ENCODE measurements at regions not wholly inside any gene's neighbourhood (a gene's known extent, or its start where the extent isn't known, plus 50 kb on each side); places are given as distances from the start of the nearest gene placed in this dataset.
"Not testable (repeated sequence)": the region's sequence is repeated elsewhere in the genome, so short reads cannot be mapped to it uniquely, and the experiment has no call there.

DNA sequence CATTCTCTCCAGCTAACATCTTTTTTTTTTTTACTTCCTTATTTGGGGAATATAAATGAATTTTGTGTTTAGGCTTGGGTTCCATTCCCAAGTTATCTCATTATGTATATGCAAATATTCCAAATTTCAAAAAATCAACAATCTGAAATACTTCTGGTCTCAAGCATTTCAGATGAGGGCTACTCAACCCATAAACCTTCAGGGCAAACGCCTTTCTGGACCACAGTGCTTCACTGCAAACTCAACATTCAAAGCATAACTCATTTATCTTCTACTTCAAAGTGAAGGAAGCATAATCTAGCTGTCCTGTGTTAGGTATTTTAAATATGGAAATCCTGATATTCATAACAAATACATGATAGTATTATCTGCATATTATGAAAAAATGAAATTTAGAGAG, 161.7 kb upstream of the PGR start:
- FAIRE-seq, result no peak

DNA sequence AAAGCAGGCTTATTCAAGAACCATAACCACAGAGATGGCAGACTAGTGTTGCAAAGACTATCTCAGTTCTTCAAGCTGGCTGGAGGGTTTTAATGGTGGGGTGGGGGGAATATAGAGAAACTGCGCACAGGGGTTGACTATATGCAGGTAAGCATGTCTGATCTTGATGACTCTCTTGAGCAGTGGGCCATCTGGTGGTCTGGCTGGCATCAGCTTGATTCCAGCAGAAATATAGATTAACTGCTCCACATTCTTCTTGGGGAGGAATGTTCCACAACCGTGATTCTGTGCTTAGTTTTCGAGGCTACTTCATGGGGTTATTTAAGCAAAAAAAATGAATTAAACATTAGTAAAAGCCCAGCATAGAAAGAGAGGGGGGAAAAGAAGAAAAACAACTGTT, 158.8 kb upstream of the PGR start:
- FAIRE-seq, result no peak

DNA sequence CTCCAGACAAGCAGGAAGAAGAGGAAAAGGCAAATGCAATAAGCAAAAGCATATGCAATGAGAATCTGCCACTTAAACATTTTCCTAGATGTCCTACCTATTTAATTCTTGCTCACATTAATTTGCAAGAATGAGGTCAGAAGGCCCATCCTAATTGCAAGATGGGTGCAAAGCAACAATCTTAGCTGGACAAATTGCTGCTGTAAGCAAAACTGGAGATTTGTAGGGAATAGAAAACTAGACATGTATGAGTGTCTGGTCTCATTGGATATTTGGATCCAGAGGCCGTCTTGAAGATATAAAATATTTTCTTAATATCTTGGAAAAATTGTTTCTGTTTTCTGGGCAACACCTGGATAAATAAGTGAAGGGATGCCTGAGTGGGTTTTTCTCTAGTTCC, 150.1 kb upstream of the PGR start:
- FAIRE-seq, result no peak

DNA sequence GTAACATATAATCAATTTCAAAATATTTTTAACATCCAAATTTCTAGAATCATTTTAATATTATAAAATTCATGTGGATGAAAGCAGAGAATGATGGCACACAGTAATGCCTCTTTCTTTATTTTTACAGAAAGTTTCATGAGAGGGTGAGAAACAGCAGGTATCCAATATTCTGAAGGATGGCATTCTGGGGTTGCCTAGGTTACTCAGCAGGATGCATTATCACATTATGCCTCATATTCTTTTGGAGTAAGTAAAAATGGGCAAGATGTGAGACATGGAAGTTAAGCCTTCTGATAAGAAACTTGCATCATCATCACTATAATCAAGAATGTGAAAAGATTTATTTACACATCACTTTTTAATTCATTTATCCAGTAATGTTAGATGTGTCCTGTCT, 148.7 kb upstream of the PGR start:
- no peak for FAIRE-seq

DNA sequence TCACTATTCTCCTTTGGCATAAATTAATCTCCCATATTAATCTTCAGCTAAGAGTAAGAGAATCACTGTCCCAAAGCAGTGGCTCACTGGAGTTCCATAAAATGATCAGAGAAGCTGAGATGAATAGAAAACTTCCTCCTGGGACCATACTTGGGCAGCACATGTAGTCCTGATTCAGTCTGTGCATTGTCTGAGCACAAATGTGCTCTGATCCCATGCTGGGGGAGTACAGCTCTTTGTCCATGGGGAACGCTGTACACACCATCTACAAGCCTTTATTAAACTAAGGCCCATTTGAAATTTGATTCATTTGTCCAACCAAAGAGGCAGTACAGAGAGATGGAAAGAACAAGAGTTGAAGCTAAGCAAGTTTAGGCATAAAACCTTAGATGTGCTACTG, 147.4 kb upstream of the PGR start:
- no peak for FAIRE-seq

DNA sequence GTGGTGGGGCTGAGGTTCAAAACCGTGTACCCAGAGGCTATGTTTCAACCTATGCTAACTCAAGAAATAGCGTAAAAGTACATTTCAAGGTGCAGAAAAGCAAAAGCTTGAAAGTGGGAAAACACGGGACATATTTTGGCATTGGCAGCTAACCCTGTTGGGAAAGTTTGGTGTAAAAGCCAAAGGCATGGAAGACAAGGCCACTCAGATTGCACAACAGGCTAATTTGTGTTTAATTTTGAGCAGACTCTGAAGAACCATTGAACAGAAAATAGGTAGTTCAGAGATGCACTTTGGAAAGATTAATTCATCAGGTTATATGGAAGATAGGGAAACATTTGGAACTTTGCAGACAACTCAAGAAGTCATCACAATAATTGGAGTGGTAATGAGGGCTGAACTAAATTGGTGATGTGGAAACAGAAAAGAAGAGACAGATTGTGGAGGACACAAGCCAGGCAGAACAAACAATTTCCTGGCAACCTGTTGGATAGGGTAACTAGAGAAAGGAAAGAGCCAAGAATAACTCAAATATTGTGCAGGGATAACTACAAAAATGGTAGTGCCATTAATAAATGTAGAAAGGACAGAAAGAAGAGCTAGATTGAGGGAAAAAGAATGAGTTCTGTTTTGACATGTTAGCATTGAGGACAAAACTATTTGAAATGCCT, 140.5 kb upstream of the PGR start:
- FAIRE-seq, result no peak

DNA sequence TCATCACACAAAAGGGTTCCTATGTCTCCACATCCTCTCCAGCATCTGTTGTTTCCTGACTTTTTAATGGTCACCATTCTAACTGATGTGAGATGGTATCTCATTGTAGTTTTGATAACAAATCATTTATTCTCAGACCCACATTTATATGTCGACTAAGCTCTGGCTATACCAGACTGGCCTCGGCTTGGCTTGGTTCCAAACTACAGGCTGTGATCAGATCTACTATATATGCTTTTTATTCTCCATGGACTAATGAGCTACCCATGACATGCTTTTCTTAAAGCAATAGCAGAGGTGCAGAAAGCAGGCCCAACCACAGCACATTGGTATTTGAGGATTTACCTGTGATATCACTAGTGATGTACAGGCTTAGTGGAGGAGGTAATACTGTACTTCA, 139.8 kb upstream of the PGR start:
- no peak for FAIRE-seq

DNA sequence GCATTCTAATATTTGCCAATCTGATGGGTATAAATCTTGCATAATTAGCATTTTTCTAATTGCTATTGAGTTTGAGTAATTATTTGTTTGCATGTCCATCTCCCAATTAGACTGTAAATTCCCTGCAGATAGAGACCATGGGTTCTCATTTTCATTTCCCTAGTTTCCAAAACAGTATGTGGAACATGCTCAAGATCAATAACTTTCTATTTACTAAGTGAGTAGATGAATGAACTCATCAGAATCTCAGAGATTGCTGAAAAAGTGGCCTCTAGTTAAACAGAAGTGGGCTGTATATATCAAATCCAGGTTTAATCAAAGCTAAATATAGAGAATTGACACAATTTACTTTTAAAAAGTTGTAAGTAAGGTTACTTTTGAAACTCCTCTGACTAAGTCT, 138.0 kb upstream of the PGR start:
- FAIRE-seq, result no peak

DNA sequence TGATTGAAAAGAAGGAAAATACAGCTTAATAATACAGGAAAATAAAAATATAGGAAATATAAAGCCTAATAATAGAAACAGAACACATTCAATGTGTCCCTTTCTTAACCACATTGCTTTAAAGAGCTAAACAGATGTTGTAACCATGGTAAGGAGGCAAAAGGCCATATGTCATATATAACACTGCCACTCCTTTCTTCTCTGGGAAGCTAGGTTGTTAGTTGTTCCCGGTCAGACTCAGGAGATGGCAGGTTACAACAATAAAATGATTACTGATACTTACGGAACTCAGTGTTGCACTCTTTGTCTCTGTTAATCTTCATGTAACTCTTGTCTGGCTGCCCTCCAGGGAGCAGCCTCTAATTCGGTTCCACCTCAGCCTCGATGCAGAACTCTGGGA, 134.7 kb upstream of the PGR start:
- no peak for FAIRE-seq

DNA sequence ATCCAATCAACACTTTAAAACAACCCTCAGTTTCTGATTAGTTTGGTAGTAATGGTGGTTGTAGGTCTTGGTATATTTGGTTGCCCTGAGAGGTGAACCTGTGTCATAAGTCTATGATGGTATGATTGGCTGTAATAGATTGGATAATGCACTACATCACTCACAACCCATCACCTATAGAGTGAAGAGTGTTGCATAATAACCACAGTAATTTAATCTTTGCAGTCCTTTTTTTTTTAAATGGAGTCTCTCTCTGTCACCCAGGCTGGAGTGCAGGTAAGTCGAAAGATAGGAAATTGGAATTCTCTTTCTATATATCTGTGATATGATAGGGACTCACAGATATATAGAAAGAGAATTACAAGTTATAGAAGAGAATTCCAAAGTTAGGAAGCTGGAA, 133.4 kb upstream of the PGR start:
- no peak for FAIRE-seq

DNA sequence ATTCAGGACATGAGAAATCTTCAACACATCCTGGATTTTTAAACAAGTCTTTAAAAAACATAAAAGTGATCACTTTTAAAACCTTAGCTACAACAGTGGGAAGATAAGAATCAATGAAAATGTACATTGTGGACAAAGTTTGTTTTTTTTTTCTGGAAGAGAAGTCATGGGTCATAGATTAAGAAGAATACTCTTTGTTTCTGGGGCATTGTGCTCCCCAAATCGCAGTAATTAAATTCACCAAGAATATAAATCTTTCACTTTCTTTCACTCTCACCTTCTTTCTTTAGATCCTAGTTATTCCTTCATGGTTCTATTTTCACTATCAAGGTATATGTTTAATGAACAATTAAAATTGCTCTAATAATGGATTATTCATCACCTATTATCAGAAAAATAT, 132.6 kb upstream of the PGR start:
- FAIRE-seq, result no peak

DNA sequence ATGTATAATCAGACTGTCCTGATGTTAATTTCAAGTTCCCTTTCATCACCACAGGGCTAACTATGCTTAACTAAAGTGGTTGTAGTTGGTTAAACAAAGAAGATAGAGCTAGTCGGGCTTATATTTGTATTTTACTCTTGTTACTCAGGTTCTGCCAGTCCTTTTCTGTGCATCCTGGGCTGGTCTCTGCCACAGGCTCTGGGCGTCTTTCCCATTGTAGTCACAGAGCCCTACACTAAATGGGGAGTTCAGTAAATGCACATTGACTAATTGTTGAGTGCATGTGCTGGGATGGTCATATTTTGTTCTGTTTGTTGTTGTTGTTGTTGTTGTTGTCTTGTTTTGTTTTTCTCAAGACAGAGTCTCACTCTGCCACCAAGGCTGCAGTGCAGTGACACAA, 125.4 kb upstream of the PGR start:
- FAIRE-seq, result no peak

DNA sequence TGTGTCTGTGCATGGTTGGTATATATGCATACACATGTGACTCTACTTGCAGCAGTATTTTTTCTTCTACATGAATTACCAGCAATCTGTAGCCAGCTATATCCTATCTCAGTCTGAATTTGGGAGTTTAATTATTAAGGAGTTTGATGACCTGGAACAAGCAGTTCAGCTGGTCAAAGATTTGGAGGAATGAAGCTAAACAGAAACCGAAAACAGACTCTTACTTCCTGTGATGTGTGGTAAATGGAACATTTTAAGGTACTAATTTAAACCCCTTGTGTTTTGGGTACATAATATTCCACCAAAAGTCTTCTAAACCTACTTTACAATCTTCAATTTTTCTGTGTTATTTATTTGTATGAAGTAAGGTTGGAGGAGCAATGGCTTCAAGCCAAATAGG, 124.4 kb upstream of the PGR start:
- no peak for FAIRE-seq

DNA sequence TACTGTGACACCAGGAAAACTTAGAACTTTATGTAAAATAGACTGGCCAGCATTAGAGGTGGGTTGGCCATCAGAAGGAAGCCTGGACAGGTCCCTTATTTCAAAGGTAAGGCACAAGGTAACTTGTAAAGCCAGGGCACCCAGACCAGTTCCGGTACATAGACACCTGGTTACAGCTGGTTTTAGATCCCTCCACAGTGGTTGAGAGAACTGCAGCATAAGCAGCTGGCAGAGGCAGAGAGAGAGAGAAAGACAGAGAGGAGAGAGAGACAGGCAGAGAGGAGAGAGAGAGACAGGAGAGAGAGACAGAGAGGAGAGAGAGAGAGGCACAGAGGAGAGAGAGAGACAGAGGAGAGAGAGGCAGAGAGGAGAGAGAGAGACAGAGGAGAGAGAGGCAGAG, 116.0 kb upstream of the PGR start:
- FAIRE-seq, result not testable (repeated sequence)

DNA sequence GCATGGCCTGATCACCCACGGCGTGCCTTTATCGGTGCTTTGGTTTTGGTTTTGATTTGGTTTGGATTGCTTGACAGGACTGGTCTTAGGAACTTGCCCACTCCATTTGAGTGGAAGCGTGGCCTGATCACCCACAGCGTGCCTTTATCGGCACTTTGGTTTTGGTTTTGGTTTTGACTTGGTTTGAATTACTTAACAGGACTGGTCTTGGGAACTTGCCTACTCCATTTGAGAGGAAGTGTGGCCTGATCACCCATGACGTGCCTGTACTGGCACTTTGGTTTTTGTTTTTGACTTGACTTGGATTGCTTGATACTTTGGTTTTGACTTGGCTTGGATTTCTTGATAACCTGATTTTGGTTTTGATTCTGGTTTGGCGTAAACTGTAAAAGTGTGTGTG, 115.5 kb upstream of the PGR start:
- FAIRE-seq, result not testable (repeated sequence)

DNA sequence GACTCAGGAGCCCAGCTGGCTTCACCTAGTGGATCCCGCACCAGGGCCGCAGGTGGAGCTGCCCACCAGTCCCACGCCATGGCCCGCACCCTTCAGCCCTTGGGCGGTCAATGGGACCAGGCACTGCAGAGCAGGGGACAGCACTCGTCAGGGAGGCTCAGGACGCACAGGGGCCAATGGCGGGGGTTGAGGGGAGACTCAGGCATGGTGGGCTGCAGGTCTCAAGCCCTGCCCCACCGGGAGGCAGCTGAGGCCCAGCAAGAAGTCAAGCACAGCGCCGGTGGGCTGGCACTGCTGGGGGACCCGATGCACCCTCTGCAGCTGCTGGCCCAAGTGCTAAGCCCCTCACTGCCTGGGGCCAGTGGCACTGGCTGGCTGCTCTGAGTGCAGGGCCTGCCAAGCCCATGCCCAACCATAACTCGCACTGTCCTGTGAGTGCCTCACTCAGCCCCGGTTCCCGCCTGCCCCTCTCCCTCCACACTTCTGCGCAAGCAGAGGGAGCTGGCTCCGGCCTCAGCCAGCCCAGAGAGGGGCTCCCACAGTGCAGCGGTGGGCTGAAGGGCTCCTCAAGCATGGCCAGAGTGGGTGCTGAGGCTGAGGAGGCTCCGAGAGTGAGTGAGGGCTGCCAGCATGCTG, 111.7 kb upstream of the PGR start:
- no peak for FAIRE-seq

DNA sequence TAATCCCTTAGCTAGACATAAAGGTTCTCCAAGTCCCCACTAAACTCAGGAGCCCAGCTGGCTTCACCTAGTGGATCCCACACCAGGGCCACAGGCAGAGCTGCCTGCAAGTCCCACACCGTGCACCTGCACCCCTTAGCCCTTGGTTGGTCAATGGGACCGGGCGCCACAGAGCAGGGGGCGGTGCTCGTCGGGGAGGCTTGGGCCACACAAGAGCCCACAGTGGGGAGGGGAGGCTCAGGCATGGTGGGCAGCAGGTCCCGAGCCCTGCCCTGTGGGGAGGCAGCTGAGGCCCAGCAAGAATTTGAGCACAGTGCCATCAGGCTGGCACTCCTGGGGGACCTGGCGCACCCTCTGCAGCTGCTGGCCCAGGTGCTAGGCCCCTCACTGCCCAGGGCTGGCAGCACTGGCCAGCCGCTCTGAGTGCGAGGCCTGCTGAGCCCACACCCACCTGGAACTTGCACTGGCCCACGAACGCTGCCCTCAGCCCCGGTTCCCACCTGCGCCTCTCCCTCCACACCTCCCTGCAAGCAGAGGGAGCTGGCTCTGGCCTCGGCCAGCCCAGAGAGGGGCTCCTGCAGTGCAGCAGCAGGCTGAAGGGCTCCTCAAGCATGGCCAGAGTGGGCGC, 101.7 kb upstream of the PGR start:
- FAIRE-seq, result not testable (repeated sequence)

DNA sequence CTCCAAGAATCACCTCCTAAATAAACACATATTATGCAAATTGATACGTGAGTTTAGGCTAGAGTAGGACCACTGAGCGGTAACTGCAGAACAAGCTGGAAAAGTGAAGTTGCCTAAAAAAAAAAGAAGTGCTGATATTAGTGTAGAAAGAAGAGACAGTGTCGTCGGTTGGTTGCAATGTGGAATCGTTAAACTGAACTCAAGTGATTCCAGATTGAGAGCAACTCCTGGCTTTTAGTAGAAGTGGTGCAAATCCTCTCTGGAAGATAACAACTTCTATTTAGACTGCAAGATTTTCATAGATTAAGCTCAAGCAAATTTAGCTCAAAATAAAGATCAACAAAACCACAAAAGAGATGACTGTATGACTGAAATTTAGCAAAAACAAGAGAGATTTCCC, 97.0 kb upstream of the PGR start:
- FAIRE-seq, result no peak

DNA sequence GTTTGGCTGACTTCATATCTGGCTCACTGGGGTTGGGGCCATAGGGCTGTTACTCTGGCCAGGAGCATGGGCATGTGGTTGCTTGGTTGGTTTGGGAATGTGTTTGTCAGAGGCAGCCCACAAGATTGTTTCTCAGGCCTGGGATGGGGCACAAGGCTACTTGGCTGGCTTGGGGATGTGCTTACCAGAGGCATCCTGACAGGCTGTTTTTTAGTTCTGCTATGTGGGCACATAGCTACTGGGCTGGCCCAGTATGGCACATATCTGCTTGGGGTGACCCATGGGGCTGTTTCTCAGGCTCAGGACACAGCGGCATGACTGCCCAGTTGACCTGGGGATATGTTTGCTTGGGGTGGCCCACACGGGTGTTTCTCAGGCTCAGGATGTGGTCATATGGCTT, 94.6 kb upstream of the PGR start:
- FAIRE-seq, result no peak

DNA sequence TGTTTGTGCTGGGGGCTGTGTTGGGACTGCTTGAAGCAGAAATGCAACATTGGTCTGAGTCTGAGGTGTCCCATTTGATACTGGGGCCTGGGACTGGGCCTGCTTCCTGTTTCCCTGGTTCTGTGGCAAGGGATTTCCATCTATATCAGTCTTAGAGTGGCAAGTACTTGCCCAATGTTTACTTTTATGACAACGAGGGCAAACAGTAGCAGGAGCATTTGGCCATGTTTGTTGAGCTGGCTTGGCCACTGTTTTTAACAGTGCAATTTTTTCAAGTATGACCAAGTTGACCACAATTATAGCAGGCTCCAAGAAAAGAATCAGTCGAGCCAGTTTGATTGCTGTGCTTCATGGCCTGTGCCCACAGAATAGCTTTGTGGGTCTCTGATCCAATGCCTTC, 88.5 kb upstream of the PGR start:
- FAIRE-seq, result not testable (repeated sequence)

DNA sequence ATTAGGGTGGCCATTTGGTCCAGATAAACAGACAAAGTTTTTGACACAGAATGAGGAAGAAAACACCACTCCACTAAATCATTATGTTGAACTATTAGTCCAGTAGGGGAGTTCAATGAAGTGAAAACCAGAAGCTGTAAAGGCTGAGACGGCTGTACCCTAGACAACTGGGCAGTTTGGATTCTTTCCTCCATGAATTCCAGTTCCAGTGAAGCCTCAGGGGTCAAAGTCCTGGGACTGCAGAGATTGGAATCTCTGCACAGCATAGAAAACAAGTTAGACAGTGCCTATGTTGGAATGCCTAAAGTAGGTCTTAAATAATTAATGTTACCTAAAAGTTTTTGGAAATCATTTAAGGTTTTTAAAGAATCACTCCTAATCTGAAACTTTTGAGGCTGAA, 86.5 kb upstream of the PGR start:
- FAIRE-seq, result not testable (repeated sequence)

DNA sequence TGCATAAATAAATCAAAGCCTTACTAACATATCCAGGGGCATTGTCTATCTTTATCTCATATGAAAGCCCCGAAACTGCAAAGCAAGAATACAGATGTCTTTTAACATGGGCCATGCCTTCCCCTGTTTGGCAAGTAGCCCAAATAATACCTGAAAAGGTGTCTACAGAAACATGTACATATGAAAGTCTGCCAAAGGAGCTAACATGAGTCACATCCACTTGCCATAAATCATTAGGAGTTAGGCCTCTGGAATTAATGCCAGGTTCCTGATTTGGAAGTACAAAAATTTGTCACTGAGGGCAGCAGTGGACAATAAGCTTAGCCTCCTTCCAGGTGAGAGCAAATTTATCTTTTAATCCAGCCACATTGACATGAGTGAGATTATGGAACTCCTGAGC, 85.5 kb upstream of the PGR start:
- no peak for FAIRE-seq

DNA sequence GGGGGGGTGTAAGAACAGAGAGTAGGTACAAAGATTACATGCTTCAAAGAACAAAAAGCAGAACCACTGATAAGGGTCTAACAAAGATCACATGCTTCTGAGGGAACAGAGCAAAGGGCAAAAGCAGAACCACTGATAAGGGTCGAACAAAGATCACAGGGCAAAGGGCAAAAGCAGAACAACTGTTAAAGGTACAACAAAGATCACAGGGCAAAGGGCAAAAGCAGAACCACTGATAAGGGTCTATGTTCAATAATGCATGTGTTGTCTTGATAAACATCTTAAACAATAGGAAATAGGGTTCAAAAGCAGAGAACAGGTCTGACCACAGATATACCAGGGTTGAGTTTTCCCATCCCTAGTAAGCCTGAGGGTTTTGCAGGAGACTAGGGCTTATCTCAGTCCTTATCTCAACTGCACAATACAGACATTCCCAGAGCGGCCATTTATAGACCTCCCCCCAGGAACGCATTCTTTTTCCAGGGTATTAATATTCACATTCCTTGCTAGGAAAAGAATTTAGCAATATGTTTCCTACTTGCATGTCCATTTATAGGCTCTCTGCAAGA, 81.9 kb upstream of the PGR start:
- FAIRE-seq, result no peak

DNA sequence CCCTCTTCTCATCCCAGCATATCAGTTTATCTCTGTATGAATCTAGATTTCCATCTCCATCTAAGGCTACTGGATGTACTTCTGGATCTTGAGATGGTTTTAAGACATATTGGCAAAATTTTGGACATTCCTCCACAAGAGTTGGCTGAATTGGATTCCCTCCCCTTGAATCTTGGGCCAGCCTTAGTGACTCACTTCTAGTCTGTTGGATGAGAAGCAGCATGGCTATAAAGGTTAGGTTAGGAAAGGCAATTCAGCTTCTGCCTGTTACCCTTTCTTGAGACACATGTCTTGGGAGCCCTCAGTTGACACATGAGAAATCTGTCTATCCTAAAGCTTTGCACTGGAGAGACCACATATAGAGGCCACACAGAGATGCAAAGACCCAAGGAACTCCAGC, 73.0 kb upstream of the PGR start:
- no peak for FAIRE-seq

All from A204.1 (cell line).